ENCODE measurements at regions not wholly inside any gene's neighbourhood (a gene's known extent, or its start where the extent isn't known, plus 50 kb on each side); places are given as distances from the start of the nearest gene placed in this dataset.
A peak's percentile ranks its signal among the peaks of the same experiment; 100 is the strongest.

DNA sequence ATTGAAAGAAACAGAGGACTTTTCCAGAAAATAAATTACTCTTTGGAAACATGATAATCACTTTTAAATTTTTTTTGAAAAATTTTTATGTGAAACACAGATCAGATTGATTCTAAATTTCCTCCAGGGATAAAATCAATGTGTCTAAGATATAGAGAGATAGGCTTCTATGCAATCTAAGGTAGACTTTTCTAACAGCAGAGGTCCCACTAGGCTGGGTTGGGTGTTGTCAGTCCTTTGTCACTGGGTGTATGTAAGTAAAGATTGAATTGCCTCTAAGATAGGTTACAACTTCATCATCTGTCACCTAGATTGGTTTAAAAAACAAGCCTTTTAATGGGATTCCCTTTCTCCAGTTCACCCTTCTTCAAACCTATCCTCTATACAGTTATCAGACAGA, 449.9 kb downstream of the DHX35 start:
- Histone ChIP-seq H3K36me3 (ENCODE audit: control insufficient read depth, low read length) (no peaks in the 10 kb centered on the region), H4K20me1 (ENCODE audit: control insufficient read depth, insufficient read depth, low read depth, low read length) (no peaks in the 10 kb centered on the region)

DNA sequence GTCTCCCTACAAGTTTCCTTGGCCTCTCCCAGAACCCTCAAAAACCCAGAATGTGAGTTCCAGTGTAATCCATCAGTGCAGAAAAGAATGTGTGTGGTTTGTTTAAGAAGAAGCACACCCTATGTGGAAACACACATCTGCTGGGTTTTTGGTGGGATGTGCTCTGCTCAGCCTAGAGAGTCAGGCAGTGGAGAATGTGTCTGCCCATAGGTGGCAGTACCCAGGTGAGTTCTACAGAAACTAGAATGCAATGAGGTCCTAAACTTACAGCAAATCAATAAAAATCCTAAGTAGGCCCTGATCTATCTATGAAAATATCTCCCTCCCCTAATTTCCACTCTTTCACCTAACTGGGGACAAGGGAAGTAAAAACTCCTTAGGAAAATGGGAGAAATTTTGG, 437.3 kb downstream of the DHX35 start:
- Histone ChIP-seq H3K36me3 (ENCODE audit: control insufficient read depth, low read length) (no peaks in the 10 kb centered on the region), H3K27me3 (ENCODE audit: control insufficient read depth, low read length) (no peaks in the 10 kb centered on the region; the same call in 1 of the 2 replicates), H3K4me3 (ENCODE audit: low read length) (no peak overlapping the region), H3K27ac (ENCODE audit: low read depth, low read length) (no peak overlapping the region), H3K79me2 (ENCODE audit: control insufficient read depth, low read length) (no peaks in the 10 kb centered on the region), H3K4me2 (ENCODE audit: low read length) (no peak overlapping the region), H3F3A (ENCODE audit: control insufficient read depth, insufficient read depth) (no peaks in the 10 kb centered on the region), H3K9me3 (ENCODE audit: control insufficient read depth, insufficient read depth, low read length) (no peaks in the 10 kb centered on the region), H3K4me1 (ENCODE audit: control insufficient read depth, low read length) (no peaks in the 10 kb centered on the region), H4K20me1 (ENCODE audit: control insufficient read depth, insufficient read depth, low read depth, low read length) (no peaks in the 10 kb centered on the region), H3K9me2 (replicated peaks; ENCODE audit: control insufficient read depth, low read length) (no peaks in the 10 kb centered on the region)
- no peak for TF ChIP-seq EZH2phosphoT487 (IDR thresholded peaks at IDR 0.05; ENCODE audit: borderline replicate concordance, low read length)
- TF ChIP-seq, protein P1, sequence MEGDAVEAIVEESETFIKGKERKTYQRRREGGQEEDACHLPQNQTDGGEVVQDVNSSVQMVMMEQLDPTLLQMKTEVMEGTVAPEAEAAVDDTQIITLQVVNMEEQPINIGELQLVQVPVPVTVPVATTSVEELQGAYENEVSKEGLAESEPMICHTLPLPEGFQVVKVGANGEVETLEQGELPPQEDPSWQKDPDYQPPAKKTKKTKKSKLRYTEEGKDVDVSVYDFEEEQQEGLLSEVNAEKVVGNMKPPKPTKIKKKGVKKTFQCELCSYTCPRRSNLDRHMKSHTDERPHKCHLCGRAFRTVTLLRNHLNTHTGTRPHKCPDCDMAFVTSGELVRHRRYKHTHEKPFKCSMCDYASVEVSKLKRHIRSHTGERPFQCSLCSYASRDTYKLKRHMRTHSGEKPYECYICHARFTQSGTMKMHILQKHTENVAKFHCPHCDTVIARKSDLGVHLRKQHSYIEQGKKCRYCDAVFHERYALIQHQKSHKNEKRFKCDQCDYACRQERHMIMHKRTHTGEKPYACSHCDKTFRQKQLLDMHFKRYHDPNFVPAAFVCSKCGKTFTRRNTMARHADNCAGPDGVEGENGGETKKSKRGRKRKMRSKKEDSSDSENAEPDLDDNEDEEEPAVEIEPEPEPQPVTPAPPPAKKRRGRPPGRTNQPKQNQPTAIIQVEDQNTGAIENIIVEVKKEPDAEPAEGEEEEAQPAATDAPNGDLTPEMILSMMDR (IDR thresholded peaks at IDR 0.05; ENCODE audit: low read depth, low read length, poor library complexity, severe bottlenecking) = peak; percentile 42

More for the DNA sequence above, 449.9 kb downstream of the DHX35 start:
- Histone ChIP-seq H3K9me3 (ENCODE audit: control insufficient read depth, insufficient read depth, low read length) (no peaks in the 10 kb centered on the region), H3K9me2 (replicated peaks; ENCODE audit: control insufficient read depth, low read length) (no peaks in the 10 kb centered on the region), H3K4me1 (ENCODE audit: control insufficient read depth, low read length) (no peaks in the 10 kb centered on the region), H3F3A (ENCODE audit: control insufficient read depth, insufficient read depth) (no peaks in the 10 kb centered on the region), H3K27me3 (ENCODE audit: control insufficient read depth, low read length) (no peaks in the 10 kb centered on the region; the same call in 1 of the 2 replicates), H3K79me2 (ENCODE audit: control insufficient read depth, low read length) (no peaks in the 10 kb centered on the region), H3K27ac (ENCODE audit: low read depth, low read length) (no peak overlapping the region), H3K4me2 (ENCODE audit: low read length) (no peak overlapping the region), H3K4me3 (ENCODE audit: low read length) (no peak overlapping the region)
- no peak for TF ChIP-seq EZH2phosphoT487 (IDR thresholded peaks at IDR 0.05; ENCODE audit: borderline replicate concordance, low read length)
- TF ChIP-seq, protein P1 (IDR thresholded peaks at IDR 0.05; ENCODE audit: low read depth, low read length, poor library complexity, severe bottlenecking) = no peak

DNA sequence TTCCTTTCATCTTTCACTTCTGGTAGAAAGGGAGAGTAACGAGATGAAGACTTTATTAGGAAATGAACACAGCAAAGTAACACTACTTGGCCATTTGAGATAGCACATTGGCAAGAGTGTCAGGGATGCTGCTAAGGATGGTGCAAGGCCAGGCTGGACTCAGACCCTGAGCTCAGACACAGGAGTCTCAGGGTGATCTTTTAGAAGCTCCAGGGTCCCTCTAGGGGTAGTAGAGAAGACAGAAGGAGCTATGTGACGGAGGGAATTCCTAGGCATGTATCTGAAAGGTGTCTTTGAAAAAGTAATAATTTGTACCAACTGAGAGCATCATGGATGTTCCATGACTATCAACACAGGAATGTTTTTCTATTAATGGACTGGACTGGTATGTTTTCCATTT, 436.5 kb downstream of the DHX35 start:
- H3K9me3 ChIP-seq (ENCODE audit: control insufficient read depth, insufficient read depth, low read length) = no peaks in the 10 kb centered on the region
- H3F3A ChIP-seq (ENCODE audit: control insufficient read depth, insufficient read depth) = no peaks in the 10 kb centered on the region
- H3K79me2 ChIP-seq (ENCODE audit: control insufficient read depth, low read length) = no peaks in the 10 kb centered on the region
- H3K27me3 ChIP-seq (ENCODE audit: control insufficient read depth, low read length) = no peaks in the 10 kb centered on the region; the same call in 1 of the 2 replicates
- no peaks in the 10 kb centered on the region for H3K4me1 ChIP-seq (ENCODE audit: control insufficient read depth, low read length)
- H3K36me3 ChIP-seq (ENCODE audit: control insufficient read depth, low read length) = no peaks in the 10 kb centered on the region
- no peak overlapping the region for H3K4me3 ChIP-seq (ENCODE audit: low read length)
- no peak overlapping the region for H3K4me2 ChIP-seq (ENCODE audit: low read length)
- no peaks in the 10 kb centered on the region for H4K20me1 ChIP-seq (ENCODE audit: control insufficient read depth, insufficient read depth, low read depth, low read length)
- H3K9me2 ChIP-seq (replicated peaks; ENCODE audit: control insufficient read depth, low read length) = no peaks in the 10 kb centered on the region
- H3K27ac ChIP-seq (ENCODE audit: low read depth, low read length) = no peak overlapping the region
- TF ChIP-seq, protein P1 (IDR thresholded peaks at IDR 0.05; ENCODE audit: low read depth, low read length, poor library complexity, severe bottlenecking) = no peak
- no peak for TF ChIP-seq EZH2phosphoT487 (IDR thresholded peaks at IDR 0.05; ENCODE audit: borderline replicate concordance, low read length)

Measured in DOHH2 (cell line).